Natural killer cell (primary cell): ENCODE measurements at regions not wholly inside any gene's neighbourhood (a gene's known extent, or its start where the extent isn't known, plus 50 kb on each side); places are given as distances from the start of the nearest gene placed in this dataset.

ENCODE experiments used
- ATAC-seq, 3 donors: fragments of 150-1000 bp in 2 of 3; fragments of 200-7000 bp in 1 of 3; cut with Tn5 transposase; 1 replicate in 1 of 3; 2 replicates in 2 of 3; pipeline ENCODE4 v1.10.0; 2021; ENCODE audit warnings: mild to moderate bottlenecking in 2 of 3, moderate library complexity in 2 of 3
- DNase-seq, 2 donors: peaks; one replicate each; pipeline versions ENCODE4 v3.0.0 to v3.0.0-alpha.2; 2013 to 2021; ENCODE audit warnings: mixed read lengths in 1 of 2
- H3K27ac ChIP-seq: one replicate; pipeline ENCODE4 v1.5.1; 2013; ENCODE audit warnings: mild to moderate bottlenecking, low read length
- H3K27me3 ChIP-seq: one replicate; pipeline ENCODE4 v1.6.1; 2013; ENCODE audit warnings: low read length; ENCODE audit not compliant: control insufficient read depth, insufficient read depth
- H3K36me3 ChIP-seq: one replicate; pipeline ENCODE4 v1.6.1; 2013; ENCODE audit warnings: low read length; ENCODE audit not compliant: control insufficient read depth, insufficient read depth
- H3K4me1 ChIP-seq: one replicate; pipeline ENCODE4 v1.6.1; 2013; ENCODE audit warnings: low read length; ENCODE audit not compliant: control insufficient read depth, insufficient read depth
- H3K4me3 ChIP-seq: one replicate; pipeline ENCODE4 v1.5.1; 2013; ENCODE audit warnings: low read length
- H3K9me3 ChIP-seq: one replicate; pipeline ENCODE4 v1.6.1; 2013; ENCODE audit warnings: low read length; ENCODE audit not compliant: control insufficient read depth, insufficient read depth
- H3K27ac Mint-ChIP-seq, 2 donors: one replicate each; pipeline ENCODE4 v1.8.0; 2022; ENCODE audit warnings: mild to moderate bottlenecking in 2 of 2, mixed read lengths in 2 of 2, moderate library complexity in 1 of 2
- H3K27me3 Mint-ChIP-seq, 2 donors: one replicate each; pipeline ENCODE4 v1.8.0; 2022; ENCODE audit warnings: low read depth in 2 of 2, mixed read lengths in 2 of 2
- H3K36me3 Mint-ChIP-seq: one replicate; pipeline ENCODE4 v1.8.0; 2022; ENCODE audit warnings: mixed read lengths
- H3K4me1 Mint-ChIP-seq, 2 donors: one replicate each; pipeline ENCODE4 v1.8.0; 2022; ENCODE audit warnings: mixed read lengths in 2 of 2
- H3K4me3 Mint-ChIP-seq: one replicate; pipeline ENCODE4 v1.8.0; 2022; ENCODE audit warnings: mild to moderate bottlenecking, moderate library complexity, mixed read lengths
- H3K9me3 Mint-ChIP-seq, 2 donors: one replicate each; pipeline ENCODE4 v1.8.0; 2022; ENCODE audit warnings: mixed read lengths in 2 of 2
- WGBS: methylation state at CpG from one replicate; pipeline ENCODE4 v1.1.7; 2013; ENCODE audit warnings: missing lambda C conversion rate; ENCODE audit not compliant: insufficient coverage; 5-methylcytosine and 5-hydroxymethylcytosine counted together
- intact Hi-C: fragments of 100-400 bp; cut with micrococcal nuclease; formaldehyde crosslinking; loops from one replicate; pipeline ENCODE4 v1.14.2; 2022
- TF ChIP-seq, protein P1 (sequence below): fragments of 200-600 bp; IDR thresholded peaks from one replicate; pipeline ENCODE4 v1.8.0; 2022; ENCODE audit warnings: antibody characterized with exemption

DNA sequence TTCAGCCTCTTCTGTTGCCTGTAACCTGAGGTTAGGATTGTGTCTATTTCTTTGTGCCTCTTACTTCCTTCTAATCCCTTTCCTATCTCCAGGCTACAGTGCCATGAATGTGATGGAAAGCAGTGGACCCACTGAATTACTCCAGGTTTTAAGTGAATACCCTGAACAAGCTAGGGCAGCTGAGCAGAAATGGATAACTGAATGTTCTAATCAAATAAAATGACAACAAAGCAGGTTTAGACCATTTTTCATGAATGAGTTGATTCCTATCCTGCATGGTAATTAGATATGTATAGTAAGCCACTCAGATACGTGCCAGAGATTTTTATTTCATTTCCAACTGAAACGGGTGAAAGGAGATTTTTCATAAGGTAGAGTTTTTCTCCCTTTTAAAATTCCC, 127.5 kb upstream of the ZP4 start:
- Mint-ChIP-seq H3K27me3 (no peaks in the 10 kb centered on the region), H3K9me3 (peaks cover 14 to 25% of the 10 kb centered on the region in 2 donors), H3K4me3 (no peak overlapping the region), H3K27ac (no peak overlapping the region), H3K36me3 (no peaks in the 10 kb centered on the region), H3K4me1 (no peaks in the 10 kb centered on the region)
- Histone ChIP-seq H3K27ac (no peak overlapping the region), H3K4me1 (no peaks in the 10 kb centered on the region), H3K27me3 (no peaks in the 10 kb centered on the region), H3K4me3 (no peak overlapping the region), H3K9me3 (no peaks in the 10 kb centered on the region), H3K36me3 (no peaks in the 10 kb centered on the region)
- no peak for DNase-seq
- intact Hi-C loops, result no loop called here
- TF ChIP-seq, protein P1, sequence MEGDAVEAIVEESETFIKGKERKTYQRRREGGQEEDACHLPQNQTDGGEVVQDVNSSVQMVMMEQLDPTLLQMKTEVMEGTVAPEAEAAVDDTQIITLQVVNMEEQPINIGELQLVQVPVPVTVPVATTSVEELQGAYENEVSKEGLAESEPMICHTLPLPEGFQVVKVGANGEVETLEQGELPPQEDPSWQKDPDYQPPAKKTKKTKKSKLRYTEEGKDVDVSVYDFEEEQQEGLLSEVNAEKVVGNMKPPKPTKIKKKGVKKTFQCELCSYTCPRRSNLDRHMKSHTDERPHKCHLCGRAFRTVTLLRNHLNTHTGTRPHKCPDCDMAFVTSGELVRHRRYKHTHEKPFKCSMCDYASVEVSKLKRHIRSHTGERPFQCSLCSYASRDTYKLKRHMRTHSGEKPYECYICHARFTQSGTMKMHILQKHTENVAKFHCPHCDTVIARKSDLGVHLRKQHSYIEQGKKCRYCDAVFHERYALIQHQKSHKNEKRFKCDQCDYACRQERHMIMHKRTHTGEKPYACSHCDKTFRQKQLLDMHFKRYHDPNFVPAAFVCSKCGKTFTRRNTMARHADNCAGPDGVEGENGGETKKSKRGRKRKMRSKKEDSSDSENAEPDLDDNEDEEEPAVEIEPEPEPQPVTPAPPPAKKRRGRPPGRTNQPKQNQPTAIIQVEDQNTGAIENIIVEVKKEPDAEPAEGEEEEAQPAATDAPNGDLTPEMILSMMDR, result no peak
- no CpG with 5 or more reads among the region's 2 CpGs for WGBS
- no peak for ATAC-seq

GRCh38 chr1:238006779-238007178, 116.1 kb upstream of the ZP4 start:
- Histone ChIP-seq H3K4me1 (no peaks in the 10 kb centered on the region), H3K27ac (no peak overlapping the region), H3K36me3 (no peaks in the 10 kb centered on the region), H3K27me3 (no peaks in the 10 kb centered on the region), H3K9me3 (no peaks in the 10 kb centered on the region), H3K4me3 (no peak overlapping the region)
- no peaks in the 10 kb centered on the region for H3K36me3 Mint-ChIP-seq
- intact Hi-C loops, result no loop called here
- H3K4me1 Mint-ChIP-seq, result no peaks in the 10 kb centered on the region
- H3K4me3 Mint-ChIP-seq, result no peak overlapping the region
- no peak for ATAC-seq
- TF ChIP-seq, protein P1, result no peak
- peaks cover 7 to 11% of the 10 kb centered on the region in 2 donors for H3K9me3 Mint-ChIP-seq
- DNase-seq, result no peak
- no peak overlapping the region for H3K27ac Mint-ChIP-seq
- 50% methylated on average over 1 of the region's 4 CpGs for WGBS
- no peaks in the 10 kb centered on the region for H3K27me3 Mint-ChIP-seq

- no peaks in the 10 kb centered on the region for H3K27me3 Mint-ChIP-seq
- TF ChIP-seq, protein P1, result no peak
Measured at GRCh38 chr1:238005116-238005515, 114.4 kb upstream of the ZP4 start.

GRCh38 chr1:238001818-238002217, 111.1 kb upstream of the ZP4 start:
- no peak overlapping the region for H3K27ac Mint-ChIP-seq
- no peaks in the 10 kb centered on the region for H3K36me3 Mint-ChIP-seq
- no peaks in the 10 kb centered on the region for H3K4me1 ChIP-seq
- no peak overlapping the region for H3K4me3 ChIP-seq
- TF ChIP-seq, protein P1, result no peak
- no peaks in the 10 kb centered on the region for H3K9me3 ChIP-seq
- intact Hi-C loops, result no loop called here
- ATAC-seq (no peak), DNase-seq (no peak)
- H3K27me3 Mint-ChIP-seq, result no peaks in the 10 kb centered on the region
- H3K27me3 ChIP-seq, result no peaks in the 10 kb centered on the region
- H3K27ac ChIP-seq, result no peak overlapping the region
- no peak overlapping the region for H3K4me3 Mint-ChIP-seq
- WGBS, result no CpG with 5 or more reads among the region's 1 CpG
- no peaks in the 10 kb centered on the region for H3K4me1 Mint-ChIP-seq
- no peaks in the 10 kb centered on the region for H3K36me3 ChIP-seq
- peaks cover 3% of the 10 kb centered on the region in 2 donors for H3K9me3 Mint-ChIP-seq

More at GRCh38 chr1:238005116-238005515, 114.4 kb upstream of the ZP4 start:
- peaks cover 5 to 7% of the 10 kb centered on the region in 2 donors for H3K9me3 Mint-ChIP-seq
- no peaks in the 10 kb centered on the region for H3K36me3 Mint-ChIP-seq
- Histone ChIP-seq H3K9me3 (no peaks in the 10 kb centered on the region), H3K36me3 (no peaks in the 10 kb centered on the region), H3K4me1 (no peaks in the 10 kb centered on the region), H3K27me3 (no peaks in the 10 kb centered on the region), H3K27ac (no peak overlapping the region), H3K4me3 (no peak overlapping the region)
- H3K27ac Mint-ChIP-seq, result no peak overlapping the region
- no peaks in the 10 kb centered on the region for H3K4me1 Mint-ChIP-seq
- no CpG with 5 or more reads among the region's 1 CpG for WGBS
- no peak for DNase-seq
- no peak overlapping the region for H3K4me3 Mint-ChIP-seq
- no peak for ATAC-seq
- intact Hi-C loops, result no loop called here
